ENCODE measurements at regions not wholly inside any gene's neighbourhood (a gene's known extent, or its start where the extent isn't known, plus 50 kb on each side); places are given as distances from the start of the nearest gene placed in this dataset.
A peak's percentile ranks its signal among the peaks of the same experiment; 100 is the strongest.

GRCh38 chr2:128380061-128380889, 61.6 kb upstream of the HS6ST1 start:
- DNase-seq: no peak

DNA sequence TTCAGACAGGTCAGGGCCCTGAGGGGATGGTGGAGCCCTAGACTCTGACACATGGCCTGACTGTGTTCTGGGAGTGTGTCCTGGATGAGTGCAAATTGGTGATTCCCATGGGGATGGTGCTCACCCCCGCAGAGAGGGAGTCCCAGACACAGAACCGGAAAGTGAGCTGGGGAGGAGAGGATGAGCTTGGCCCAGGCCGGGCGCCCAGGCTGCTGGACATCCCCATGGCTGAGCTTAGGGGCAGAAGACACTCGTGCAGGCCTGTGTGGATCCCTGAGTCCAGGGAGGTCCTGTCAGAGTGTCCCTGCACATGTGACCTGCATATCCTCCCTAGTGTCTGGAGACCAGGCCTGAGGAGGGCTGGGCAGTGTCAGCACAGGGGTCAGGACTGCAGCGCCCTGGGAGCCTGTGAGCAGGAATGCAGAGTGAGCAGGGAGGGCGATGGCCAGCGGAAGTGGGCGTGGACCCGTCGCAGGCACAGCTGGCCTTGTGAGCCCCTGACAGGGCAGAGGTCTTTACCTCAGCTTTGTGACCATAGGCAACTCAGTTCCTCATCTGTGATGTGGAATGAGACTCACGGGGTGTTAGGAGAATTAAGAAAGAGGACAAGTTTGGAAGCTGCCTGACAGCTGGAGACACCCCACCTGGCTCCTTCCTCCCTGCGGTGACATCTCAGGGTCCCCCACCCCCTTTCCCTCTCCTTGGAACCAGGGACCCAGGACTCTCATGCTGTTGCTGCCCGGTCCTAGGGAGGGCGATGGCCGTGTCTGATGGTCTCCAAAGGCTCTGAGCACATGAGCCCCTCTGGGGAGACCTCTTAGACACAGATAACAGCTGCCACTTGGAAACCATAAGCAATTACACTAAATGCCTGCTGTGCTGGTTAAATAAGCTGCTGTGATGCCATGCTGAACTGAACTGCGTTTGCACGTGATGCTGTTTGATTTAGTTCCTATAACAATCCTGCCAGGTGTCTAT, 62.6 kb upstream of the HS6ST1 start:
- DNase-seq: peak; percentile 95

DNA sequence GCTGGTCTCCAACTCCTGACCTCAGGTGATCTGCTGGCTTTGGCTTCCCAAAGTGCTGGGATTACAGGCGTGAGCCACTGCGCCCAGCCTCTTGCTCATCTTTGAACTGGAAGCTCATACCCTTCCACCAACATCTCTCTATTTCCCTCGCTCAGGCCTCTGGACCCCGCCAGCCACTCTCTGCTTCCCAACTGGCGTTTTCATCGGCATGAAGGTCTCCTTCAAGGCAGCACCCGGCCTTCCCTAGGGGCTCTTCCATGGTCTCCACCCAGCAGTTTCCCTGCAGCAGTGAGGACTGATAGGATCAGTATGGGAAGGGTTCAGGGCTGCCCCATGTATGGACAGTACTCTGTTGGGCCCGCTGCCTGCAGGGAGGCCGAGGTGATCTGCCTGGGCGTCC, 65.8 kb upstream of the HS6ST1 start:
- DNase-seq: no peak

DNA sequence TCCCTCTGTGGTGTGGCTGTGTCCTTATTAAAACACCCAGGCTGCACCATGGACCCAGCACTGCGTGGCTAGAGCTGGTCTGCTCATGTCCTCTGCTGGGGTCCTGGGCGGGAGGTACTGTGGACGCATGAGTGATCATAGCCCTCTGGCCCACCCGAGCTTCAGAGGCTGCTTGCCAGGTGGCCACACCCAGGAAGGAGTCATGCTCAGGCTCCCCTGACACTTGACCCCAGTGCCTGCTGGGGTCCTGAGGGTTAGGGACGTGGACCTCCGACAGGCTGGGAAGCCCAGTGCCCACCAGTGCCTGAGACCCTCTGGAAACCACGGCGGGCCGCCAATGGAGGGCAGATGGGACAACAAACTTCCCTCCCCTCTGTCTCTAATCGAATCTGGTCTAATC, 66.3 kb upstream of the HS6ST1 start:
- DNase-seq: no peak

DNA sequence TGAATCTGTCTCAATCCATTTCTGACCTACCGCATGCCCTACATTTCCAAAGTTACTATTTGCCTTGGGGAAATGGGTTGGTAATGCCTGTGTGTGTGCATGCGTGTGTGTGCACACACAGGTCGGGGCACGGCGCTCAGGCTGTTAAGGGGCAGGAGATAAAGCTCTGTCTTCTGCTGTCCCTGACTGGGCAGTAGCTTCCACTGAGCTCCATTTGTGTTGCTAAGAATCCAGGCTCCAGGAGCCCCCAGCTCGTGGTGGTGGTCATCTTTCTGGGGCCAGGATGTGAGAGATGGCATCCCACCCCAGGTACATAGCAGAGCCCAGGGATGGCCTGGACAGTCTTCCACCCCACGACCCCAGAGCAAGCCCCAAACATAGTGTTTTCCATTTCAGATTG, 66.7 kb upstream of the HS6ST1 start:
- no peak for DNase-seq

GRCh38 chr2:128386066-128386465, 67.4 kb upstream of the HS6ST1 start:
- DNase-seq: no peak

- DNase-seq: no peak
Observed at GRCh38 chr2:128388499-128388941, 69.9 kb upstream of the HS6ST1 start.

GRCh38 chr2:128389388-128390086, 70.9 kb upstream of the HS6ST1 start:
- DNase-seq: no peak

DNA sequence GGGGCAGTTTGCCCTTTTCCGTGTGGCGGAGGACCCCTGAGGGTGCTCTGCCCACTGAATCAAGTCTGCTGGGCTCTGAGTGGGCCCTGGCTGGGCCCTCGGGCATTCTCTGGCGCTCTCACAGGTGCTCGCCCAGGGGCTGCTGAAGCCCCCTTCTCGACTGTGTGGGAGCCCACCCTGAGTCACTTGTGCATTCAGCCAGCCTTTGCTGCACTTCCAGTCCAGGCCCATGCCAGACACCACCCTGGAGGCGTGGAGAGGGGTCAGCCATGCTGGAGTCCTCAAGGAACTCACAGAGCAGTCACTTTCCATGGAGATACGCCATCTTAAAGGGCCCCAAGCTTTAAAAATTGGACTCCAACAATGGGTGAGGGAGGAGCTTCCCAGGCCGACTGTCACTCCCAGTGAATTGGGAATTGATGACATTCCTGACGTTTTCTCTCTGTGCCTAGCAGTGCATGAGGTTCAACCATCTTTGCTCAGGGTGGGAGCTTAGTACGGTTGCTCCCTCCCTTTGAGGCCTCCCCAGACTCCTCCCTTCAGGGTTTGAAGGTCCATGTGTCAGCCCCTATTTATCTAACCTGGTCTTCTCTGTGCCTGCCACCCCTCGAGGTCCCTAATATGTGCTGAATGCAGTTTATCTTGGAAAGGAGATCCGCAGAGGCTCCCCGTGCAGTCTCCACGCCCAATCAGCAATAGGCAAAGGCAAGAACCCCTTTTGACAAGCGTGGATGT, 71.8 kb upstream of the HS6ST1 start:
- no peak for DNase-seq

DNA sequence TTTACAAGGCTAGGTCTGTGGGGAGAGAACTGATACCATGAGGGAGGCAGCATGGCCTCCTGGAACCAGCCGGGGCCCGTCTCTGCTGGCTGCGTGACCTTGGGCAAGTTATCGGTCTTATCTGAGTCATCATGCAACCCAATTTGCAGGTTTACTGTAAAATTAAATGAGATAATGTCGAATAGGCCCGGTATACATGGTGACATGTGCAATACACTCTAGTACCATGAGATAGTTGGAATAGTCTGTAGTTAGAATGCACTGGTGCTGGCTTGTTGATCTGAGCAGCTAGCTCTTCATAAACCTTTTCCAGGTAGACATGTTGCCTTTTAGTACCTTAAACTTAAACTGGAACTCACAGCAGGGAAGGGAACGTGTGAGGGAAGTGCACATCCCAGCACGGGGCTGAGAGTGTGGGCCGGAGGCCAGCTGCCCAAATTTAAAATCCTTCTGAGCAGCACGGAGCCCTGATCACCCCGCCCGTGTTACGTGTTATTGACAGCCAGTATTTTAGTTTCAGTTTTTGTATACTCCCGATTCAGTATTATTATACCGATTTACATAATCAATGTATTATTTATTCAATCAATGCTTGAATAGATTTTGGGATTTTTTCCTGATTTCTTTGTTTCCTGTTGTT, 72.4 kb upstream of the HS6ST1 start:
- no peak for DNase-seq

GRCh38 chr2:128391679-128392078, 73.0 kb upstream of the HS6ST1 start:
- DNase-seq: no peak

DNA sequence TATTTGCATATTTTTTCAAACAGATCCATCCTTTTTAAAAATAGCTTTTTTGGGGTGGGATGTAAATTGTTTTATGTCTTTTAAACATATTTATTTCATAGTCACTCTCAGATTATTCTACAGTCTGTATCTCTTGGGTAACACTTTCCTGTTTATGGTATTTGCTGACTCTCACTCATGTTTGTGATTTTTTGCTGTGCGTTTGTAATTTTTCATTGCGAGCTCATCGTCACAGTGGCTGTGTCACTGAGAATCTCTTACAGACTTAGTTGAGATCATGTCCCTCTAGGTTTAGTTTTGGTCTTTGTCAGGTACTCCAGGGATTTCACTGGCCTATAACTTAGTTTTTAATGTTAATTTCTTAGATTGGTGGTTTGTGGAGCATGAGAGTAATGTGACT, 73.5 kb upstream of the HS6ST1 start:
- DNase-seq: no peak

DNA sequence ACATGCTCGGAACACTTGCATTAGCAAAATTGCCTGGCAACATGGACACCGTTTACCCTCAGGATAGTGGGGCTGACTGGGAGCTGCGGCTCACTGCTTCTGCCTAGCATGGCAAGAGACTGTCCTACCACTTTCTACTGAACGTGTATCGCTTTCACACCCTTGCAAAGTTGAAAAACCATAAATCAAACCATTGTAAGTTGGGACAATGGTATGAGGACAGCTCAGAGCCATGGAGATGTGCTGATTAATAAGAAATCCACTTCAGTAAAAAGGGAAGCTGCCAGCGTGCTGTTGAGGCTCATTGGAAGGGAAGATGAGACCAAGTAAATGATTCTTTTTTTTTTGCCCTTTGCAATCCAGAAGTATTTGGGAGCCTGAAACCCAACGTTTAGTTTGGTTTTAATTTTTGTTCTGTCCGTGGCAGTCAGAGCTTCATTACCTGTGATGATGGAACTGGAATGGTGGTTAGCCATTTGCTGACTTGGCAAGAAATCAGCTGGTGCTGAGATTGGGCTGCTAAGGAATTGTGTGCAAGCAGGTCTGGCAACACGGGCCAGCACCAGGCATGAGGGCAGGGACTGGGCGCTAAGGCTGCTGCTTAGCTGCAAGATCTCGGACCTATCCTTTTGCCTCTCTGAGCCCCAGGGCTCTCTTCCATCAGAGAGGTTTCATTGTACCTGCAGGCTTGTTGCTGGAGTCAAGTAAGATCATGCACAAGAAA, 75.5 kb upstream of the HS6ST1 start:
- DNase-seq: no peak

DNA sequence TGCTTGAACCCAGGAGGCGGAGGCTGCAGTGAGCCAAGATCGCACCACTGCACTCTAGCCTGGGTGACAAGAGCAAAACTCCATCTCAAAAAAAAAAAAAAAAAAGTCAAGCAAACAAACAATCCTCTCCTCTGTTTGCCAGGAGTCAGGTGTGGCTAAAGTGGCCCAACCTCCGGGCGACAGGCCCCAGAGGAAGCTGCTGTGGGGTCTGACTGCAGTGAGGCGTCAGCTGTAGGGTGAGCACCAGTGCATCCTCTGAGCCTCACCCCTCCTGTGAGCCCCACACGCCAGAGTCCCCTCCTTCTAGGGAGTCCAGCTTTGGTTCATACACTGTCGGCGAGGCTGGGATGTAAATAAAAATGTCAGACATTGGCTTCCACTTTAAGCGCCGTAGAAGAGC, 76.5 kb upstream of the HS6ST1 start:
- no peak for DNase-seq

DNA sequence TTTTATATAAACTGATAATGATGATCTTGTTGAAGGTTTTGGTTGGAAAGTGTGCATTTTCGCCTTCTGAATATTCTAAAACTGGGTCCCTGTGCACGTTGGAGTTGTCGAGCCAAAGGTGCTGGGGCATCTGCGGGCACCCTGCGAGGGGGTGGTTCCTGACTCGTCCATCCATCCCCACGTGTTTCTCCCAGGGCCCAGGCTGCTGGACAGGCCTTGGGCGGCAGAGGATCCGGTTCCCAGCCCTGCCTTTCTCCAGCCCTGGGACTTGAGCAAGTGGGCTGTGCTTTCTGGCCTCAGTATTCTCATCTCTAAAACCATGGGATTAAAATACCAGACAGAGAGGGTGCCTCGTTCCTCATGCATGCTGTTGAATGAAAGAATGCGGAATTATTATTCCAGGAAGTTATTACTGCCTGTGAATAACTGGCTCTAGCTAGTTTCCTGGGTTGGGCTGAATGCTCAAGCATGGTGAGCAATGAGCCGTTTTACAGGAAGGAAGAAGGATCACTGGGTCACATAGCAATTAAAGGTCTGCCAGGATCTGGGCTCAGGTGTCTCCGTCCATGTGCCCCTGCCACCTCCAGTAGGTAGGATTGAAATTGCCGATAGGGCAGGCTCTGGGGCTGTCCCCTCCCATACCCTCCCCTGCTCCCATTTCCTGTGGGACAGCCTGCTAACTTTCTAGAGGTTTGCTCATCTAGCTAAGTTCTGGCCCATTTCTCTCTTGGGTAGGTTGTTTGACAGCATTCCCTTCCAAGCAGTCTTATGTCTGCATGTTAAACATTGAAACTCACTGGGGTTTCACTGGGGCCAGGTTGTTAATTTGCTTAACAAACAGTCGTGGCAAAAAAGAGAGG, 77.2 kb upstream of the HS6ST1 start:
- no peak for DNase-seq

GRCh38 chr2:128396500-128396891, 77.8 kb upstream of the HS6ST1 start:
- peak; percentile 78 for DNase-seq

DNA sequence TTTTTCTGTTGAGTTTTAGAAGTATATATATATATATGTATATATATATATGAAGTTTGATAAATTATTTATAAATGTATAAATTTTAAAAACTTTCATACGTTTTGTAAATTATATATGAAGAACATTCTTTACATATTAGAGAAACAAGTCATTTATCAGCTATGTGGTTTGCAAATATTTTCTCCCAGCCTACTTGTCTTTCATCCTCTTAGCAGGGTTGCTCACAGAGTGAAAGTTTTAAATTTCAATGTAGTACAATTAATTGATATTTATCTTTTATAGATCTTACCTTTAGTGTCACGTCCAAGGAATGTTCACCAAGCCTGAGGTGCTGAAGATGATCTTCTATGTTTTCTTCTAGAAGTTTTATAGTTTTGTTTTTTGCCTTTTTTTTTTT, 78.3 kb upstream of the HS6ST1 start:
- DNase-seq: no peak

- no peak for DNase-seq
Observed at GRCh38 chr2:128399256-128399655, 80.6 kb upstream of the HS6ST1 start.

DNA sequence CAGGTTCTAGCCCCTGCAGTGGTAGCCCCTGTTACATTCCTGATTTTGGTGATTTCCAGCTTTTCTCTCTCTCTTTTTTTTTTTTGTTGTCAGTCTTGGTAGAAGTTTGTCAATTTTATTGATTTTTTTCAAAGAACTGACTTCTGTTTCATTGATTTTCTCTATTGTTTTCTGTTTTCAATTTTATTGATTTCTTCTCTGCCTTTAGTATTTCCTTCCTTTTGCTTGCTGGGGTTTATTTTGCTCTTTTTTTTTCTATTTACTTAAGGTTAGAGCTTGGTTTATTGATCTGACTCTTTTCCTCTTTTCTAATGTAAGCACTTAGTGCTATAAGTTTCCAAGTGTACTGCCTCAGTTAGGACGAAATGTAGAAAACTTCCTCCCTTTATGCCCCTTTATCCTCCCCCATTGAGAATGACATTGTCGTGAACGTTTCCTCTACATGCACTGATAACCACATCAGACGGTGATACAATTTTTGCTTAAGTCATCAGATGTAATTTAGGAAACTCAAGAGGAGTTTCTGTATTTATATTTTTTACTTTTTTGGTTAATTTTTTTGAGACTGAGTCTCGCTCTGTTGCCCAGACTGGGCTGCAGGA, 81.1 kb upstream of the HS6ST1 start:
- no peak for DNase-seq

DNA sequence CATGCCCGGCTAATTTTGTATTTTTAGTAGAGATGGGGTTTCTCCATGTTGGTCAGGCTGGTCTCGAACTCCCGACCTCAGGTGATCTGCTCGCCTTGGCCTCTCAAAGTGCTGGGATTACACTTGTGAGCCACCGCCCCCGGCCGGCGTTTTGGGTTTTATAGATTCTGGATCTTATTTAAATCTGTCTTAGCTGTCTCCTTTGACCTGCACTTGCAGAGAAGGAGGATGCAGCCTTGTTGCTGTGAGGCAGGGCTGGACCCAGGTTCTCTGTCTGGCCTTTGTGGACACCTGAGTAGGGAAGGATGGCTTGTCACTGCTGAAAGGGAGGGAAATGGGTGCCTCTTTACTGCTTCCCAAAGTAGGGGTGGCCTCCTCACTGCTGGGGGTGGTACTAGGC, 83.0 kb upstream of the HS6ST1 start:
- DNase-seq: no peak

All from NCI-H345 (cell line).